ENCODE measurements at regions not wholly inside any gene's neighbourhood (a gene's known extent, or its start where the extent isn't known, plus 50 kb on each side); places are given as distances from the start of the nearest gene placed in this dataset.

GRCh38 chr17:79279320-79279719 is 204.7 kb downstream of the ENGASE start:
- no peaks in the 10 kb centered on the region for H3K36me3 ChIP-seq (ENCODE audit: insufficient read depth, low read length)

GRCh38 chr17:79276821-79277220 is 202.2 kb downstream of the ENGASE start:
- H3K27me3 ChIP-seq (ENCODE audit: insufficient read depth, low read depth, low read length), result no peaks in the 10 kb centered on the region
- H3K9ac ChIP-seq (ENCODE audit: low read length), result no peak overlapping the region
- no peak overlapping the region for H3K27ac ChIP-seq (ENCODE audit: low read length)
- TF ChIP-seq MXI1 (conservative IDR thresholded peaks at IDR 0.05; ENCODE audit: poor library complexity, severe bottlenecking), result no peak
- no peak for TF ChIP-seq EZH2 (IDR thresholded peaks at IDR 0.05; ENCODE audit: borderline replicate concordance, insufficient read depth, low read length, poor library complexity, severe bottlenecking)
- TF ChIP-seq RAD21 (conservative IDR thresholded peaks at IDR 0.05), result no peak
- TF ChIP-seq POLR2AphosphoS5 (IDR thresholded peaks at IDR 0.05), result no peak
- TF ChIP-seq TAF1 (IDR thresholded peaks at IDR 0.05; ENCODE audit: low read depth), result no peak
- TF ChIP-seq REST (IDR thresholded peaks at IDR 0.05; ENCODE audit: borderline replicate concordance), result no peak
- no peak for TF ChIP-seq CTCF (IDR thresholded peaks at IDR 0.05; ENCODE audit: poor library complexity, severe bottlenecking)

More at GRCh38 chr17:79279320-79279719, 204.7 kb downstream of the ENGASE start:
- Histone ChIP-seq H3F3A (ENCODE audit: insufficient read depth, low read length, poor library complexity, severe bottlenecking) (no peaks in the 10 kb centered on the region), H4K20me1 (ENCODE audit: insufficient read depth) (no peaks in the 10 kb centered on the region), H2AFZ (ENCODE audit: low read depth, low read length) (no peak overlapping the region), H3K27ac (ENCODE audit: low read length) (no peak overlapping the region), H3K9ac (ENCODE audit: low read length) (no peak overlapping the region), H3K27me3 (ENCODE audit: insufficient read depth, low read depth, low read length) (no peaks in the 10 kb centered on the region), H3K9me2 (ENCODE audit: insufficient read depth, low read length) (no peaks in the 10 kb centered on the region), H3K9me3 (ENCODE audit: low read length) (no peaks in the 10 kb centered on the region), H3K79me2 (replicated peaks; ENCODE audit: insufficient read depth, low read length) (no peaks in the 10 kb centered on the region), H3K4me3 (ENCODE audit: low read length) (no peak overlapping the region), H3K4me2 (ENCODE audit: low read length) (no peak overlapping the region)
- TF ChIP-seq TAF1 (IDR thresholded peaks at IDR 0.05; ENCODE audit: low read depth), result no peak
- TF ChIP-seq MXI1 (conservative IDR thresholded peaks at IDR 0.05; ENCODE audit: poor library complexity, severe bottlenecking), result no peak
- TF ChIP-seq EZH2 (IDR thresholded peaks at IDR 0.05; ENCODE audit: borderline replicate concordance, insufficient read depth, low read length, poor library complexity, severe bottlenecking), result no peak
- no peak for TF ChIP-seq CTCF (IDR thresholded peaks at IDR 0.05; ENCODE audit: poor library complexity, severe bottlenecking)
- no peak for TF ChIP-seq POLR2AphosphoS5 (IDR thresholded peaks at IDR 0.05)
- no peak for TF ChIP-seq SMC3 (conservative IDR thresholded peaks at IDR 0.05; ENCODE audit: poor library complexity)
- no peak for TF ChIP-seq RAD21 (conservative IDR thresholded peaks at IDR 0.05)
- TF ChIP-seq REST (IDR thresholded peaks at IDR 0.05; ENCODE audit: borderline replicate concordance), result no peak
- no peak for TF ChIP-seq EP300 (conservative IDR thresholded peaks at IDR 0.05; ENCODE audit: poor library complexity, severe bottlenecking)

More at GRCh38 chr17:79276821-79277220, 202.2 kb downstream of the ENGASE start:
- Histone ChIP-seq H3K36me3 (ENCODE audit: insufficient read depth, low read length) (no peaks in the 10 kb centered on the region), H3K79me2 (replicated peaks; ENCODE audit: insufficient read depth, low read length) (no peaks in the 10 kb centered on the region), H3K4me3 (ENCODE audit: low read length) (no peak overlapping the region), H2AFZ (ENCODE audit: low read depth, low read length) (no peak overlapping the region), H3F3A (ENCODE audit: insufficient read depth, low read length, poor library complexity, severe bottlenecking) (no peaks in the 10 kb centered on the region), H3K9me2 (ENCODE audit: insufficient read depth, low read length) (no peaks in the 10 kb centered on the region), H3K9me3 (ENCODE audit: low read length) (no peaks in the 10 kb centered on the region), H3K4me2 (ENCODE audit: low read length) (no peak overlapping the region), H4K20me1 (ENCODE audit: insufficient read depth) (no peaks in the 10 kb centered on the region)

All from neural cell (in vitro differentiated cells).